ENCODE measurements at regions not wholly inside any gene's neighbourhood (a gene's known extent, or its start where the extent isn't known, plus 50 kb on each side); places are given as distances from the start of the nearest gene placed in this dataset.
"Not testable (repeated sequence)": the region's sequence is repeated elsewhere in the genome, so short reads cannot be mapped to it uniquely, and the experiment has no call there.

GRCh38 chr22:48492366-48493320 lies 1335.0 kb downstream of the BRD1 start:
- peak; percentile 26 for DNase-seq (ENCODE audit: low spot score)

- DNase-seq (ENCODE audit: low spot score) = no peak
Measured at GRCh38 chr22:48491451-48491941, 1336.2 kb downstream of the BRD1 start.

GRCh38 chr22:48490500-48491411 lies 1336.9 kb downstream of the BRD1 start:
- no peak for DNase-seq (ENCODE audit: low spot score)

- no peak for DNase-seq (ENCODE audit: low spot score)
Measured at GRCh38 chr22:48489551-48490499, 1337.8 kb downstream of the BRD1 start.

- no peak for DNase-seq (ENCODE audit: low spot score)
Measured at GRCh38 chr22:48488611-48489511, 1338.8 kb downstream of the BRD1 start.

GRCh38 chr22:48488149-48488551 lies 1339.5 kb downstream of the BRD1 start:
- DNase-seq (ENCODE audit: low spot score) = no peak

GRCh38 chr22:48486558-48486957 lies 1341.1 kb downstream of the BRD1 start:
- DNase-seq (ENCODE audit: low spot score) = no peak

GRCh38 chr22:48486134-48486532 lies 1341.5 kb downstream of the BRD1 start:
- DNase-seq (ENCODE audit: low spot score) = no peak

- no peak for DNase-seq (ENCODE audit: low spot score)
Measured at GRCh38 chr22:48485149-48486133, 1342.2 kb downstream of the BRD1 start.

- no peak for DNase-seq (ENCODE audit: low spot score)
Measured at GRCh38 chr22:48483764-48484528, 1343.7 kb downstream of the BRD1 start.

- DNase-seq (ENCODE audit: low spot score) = no peak
Measured at GRCh38 chr22:48482771-48483170, 1344.9 kb downstream of the BRD1 start.

GRCh38 chr22:48482198-48482597 lies 1345.5 kb downstream of the BRD1 start:
- not testable (repeated sequence) for DNase-seq (ENCODE audit: low spot score)

- no peak for DNase-seq (ENCODE audit: low spot score)
Measured at GRCh38 chr22:48481748-48482147, 1345.9 kb downstream of the BRD1 start.

GRCh38 chr22:48478529-48479265 lies 1349.0 kb downstream of the BRD1 start:
- DNase-seq (ENCODE audit: low spot score) = no peak

- no peak for DNase-seq (ENCODE audit: low spot score)
Measured at GRCh38 chr22:48478124-48478523, 1349.5 kb downstream of the BRD1 start.

GRCh38 chr22:48477031-48477721 lies 1350.5 kb downstream of the BRD1 start:
- DNase-seq (ENCODE audit: low spot score) = no peak

GRCh38 chr22:48476577-48476976 lies 1351.1 kb downstream of the BRD1 start:
- no peak for DNase-seq (ENCODE audit: low spot score)

Data from CD4-positive, alpha-beta T cell treated with Interleukin-2 at 100 ng/mL for 4 hours (primary cell).